ENCODE measurements at regions not wholly inside any gene's neighbourhood (a gene's known extent, or its start where the extent isn't known, plus 50 kb on each side); places are given as distances from the start of the nearest gene placed in this dataset.
"Not testable (repeated sequence)": the region's sequence is repeated elsewhere in the genome, so short reads cannot be mapped to it uniquely, and the experiment has no call there.

DNA sequence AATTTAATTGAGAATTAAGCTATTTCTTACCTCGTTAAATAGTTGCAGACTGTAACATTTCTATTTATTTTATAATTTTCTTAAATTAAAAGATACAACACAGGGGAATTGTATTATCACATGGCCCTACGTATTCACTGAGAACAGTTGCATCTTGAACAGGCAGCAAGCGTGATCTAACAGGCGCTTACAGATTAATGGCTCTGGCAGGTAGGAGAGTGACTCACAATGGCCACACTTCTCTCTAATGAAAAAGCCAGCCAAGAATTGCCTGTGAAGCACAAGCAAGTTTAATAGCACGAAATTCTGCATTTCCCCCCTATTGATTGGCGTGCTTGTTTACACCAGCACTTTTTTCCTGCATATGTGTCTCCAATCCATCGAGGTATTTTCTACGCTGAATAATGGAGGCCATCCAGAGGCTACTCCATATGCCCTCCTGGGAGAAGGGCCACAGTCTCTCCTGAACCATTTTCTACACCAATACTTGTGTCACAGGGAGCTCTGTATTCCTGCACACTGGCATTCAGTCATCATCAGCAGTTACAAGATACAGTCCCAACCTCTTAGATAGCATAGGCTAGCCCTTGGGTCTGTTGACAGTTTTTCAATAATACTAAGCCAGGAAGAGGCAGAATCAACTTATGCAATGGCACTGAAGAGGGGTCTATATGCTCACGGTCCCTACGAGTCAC lies 150.6 kb upstream of the PLD5 start:
- Histone ChIP-seq H3K9me3 (ENCODE audit: control insufficient read depth, low read depth, low read length) (no peaks in the 10 kb centered on the region), H3K9me1 (ENCODE audit: control insufficient read depth, extremely low read depth, insufficient read depth, low read length) (no peaks in the 10 kb centered on the region), H3K27me3 (ENCODE audit: control insufficient read depth, extremely low read depth, insufficient read depth, low read length) (no peaks in the 10 kb centered on the region), H2AFZ (ENCODE audit: control insufficient read depth, low read length) (no peak overlapping the region), H3K4me1 (ENCODE audit: control insufficient read depth, extremely low read depth, insufficient read depth, low read length) (no peaks in the 10 kb centered on the region), H3K79me2 (ENCODE audit: control insufficient read depth, insufficient read depth, low read length) (no peaks in the 10 kb centered on the region), H3K4me2 (ENCODE audit: control insufficient read depth, extremely low read depth, insufficient read depth, low read depth, low read length) (no peak overlapping the region), H3K9ac (ENCODE audit: control insufficient read depth, extremely low read depth, insufficient read depth, low read length) (no peak overlapping the region), H3K27ac (ENCODE audit: control insufficient read depth, insufficient read depth, low read length) (no peak overlapping the region), H3K4me3 (ENCODE audit: control insufficient read depth in 2 of 3, extremely low read depth in 1 of 3, insufficient read depth in 2 of 3, low read depth in 1 of 3, low read length in 3 of 3) (no peak overlapping the region), H4K20me1 (ENCODE audit: control insufficient read depth, extremely low read depth, insufficient read depth, low read length) (no peaks in the 10 kb centered on the region), H3K36me3 (ENCODE audit: control insufficient read depth in 2 of 2, extremely low read depth in 1 of 2, insufficient read depth in 2 of 2, low read length in 2 of 2) (no peaks in the 10 kb centered on the region)
- DNase-seq (ENCODE audit: low read depth, low spot score) (no peak), FAIRE-seq (no peak)
- TF ChIP-seq, protein P1, sequence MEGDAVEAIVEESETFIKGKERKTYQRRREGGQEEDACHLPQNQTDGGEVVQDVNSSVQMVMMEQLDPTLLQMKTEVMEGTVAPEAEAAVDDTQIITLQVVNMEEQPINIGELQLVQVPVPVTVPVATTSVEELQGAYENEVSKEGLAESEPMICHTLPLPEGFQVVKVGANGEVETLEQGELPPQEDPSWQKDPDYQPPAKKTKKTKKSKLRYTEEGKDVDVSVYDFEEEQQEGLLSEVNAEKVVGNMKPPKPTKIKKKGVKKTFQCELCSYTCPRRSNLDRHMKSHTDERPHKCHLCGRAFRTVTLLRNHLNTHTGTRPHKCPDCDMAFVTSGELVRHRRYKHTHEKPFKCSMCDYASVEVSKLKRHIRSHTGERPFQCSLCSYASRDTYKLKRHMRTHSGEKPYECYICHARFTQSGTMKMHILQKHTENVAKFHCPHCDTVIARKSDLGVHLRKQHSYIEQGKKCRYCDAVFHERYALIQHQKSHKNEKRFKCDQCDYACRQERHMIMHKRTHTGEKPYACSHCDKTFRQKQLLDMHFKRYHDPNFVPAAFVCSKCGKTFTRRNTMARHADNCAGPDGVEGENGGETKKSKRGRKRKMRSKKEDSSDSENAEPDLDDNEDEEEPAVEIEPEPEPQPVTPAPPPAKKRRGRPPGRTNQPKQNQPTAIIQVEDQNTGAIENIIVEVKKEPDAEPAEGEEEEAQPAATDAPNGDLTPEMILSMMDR (optimal IDR thresholded peaks at IDR 0.05 in 1 of 3, IDR thresholded peaks at IDR 0.05 in 1 of 3, conservative IDR thresholded peaks at IDR 0.05 in 1 of 3; ENCODE audit: extremely low read depth in 1 of 3, insufficient read depth in 2 of 3, low read length in 3 of 3): no peak
- TF ChIP-seq EZH2 (IDR thresholded peaks at IDR 0.05; ENCODE audit: low read length): no peak
- dilution Hi-C loops (cut with MboI; ENCODE audit: extremely low pct_ligation_motif_present, low sequenced_read_pairs): no loop called here

DNA sequence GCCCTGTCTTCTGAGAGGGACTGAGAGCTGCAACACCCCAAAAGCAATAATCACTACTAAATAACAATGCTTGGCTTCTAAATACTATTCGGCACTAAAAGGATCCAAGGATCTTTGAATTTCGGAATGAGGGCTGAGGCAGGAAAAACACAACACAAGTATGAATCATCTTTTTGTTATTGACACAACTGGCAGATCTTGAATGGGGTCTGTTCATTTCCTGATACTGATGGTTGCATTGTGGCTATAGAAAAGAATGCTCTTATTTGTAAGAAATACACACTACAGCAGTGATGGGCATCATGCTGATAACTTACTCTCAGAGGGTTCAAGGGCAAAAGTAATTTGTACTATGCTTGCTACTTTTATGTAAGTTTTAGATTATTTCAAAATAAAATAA lies 149.2 kb upstream of the PLD5 start:
- no peak for FAIRE-seq
- Histone ChIP-seq H3K4me2 (ENCODE audit: control insufficient read depth, extremely low read depth, insufficient read depth, low read depth, low read length) (no peak overlapping the region), H3K36me3 (ENCODE audit: control insufficient read depth in 2 of 2, extremely low read depth in 1 of 2, insufficient read depth in 2 of 2, low read length in 2 of 2) (no peaks in the 10 kb centered on the region), H3K4me3 (ENCODE audit: control insufficient read depth in 2 of 3, extremely low read depth in 1 of 3, insufficient read depth in 2 of 3, low read depth in 1 of 3, low read length in 3 of 3) (no peak overlapping the region), H3K9ac (ENCODE audit: control insufficient read depth, extremely low read depth, insufficient read depth, low read length) (no peak overlapping the region), H3K4me1 (ENCODE audit: control insufficient read depth, extremely low read depth, insufficient read depth, low read length) (no peaks in the 10 kb centered on the region), H3K9me3 (ENCODE audit: control insufficient read depth, low read depth, low read length) (no peaks in the 10 kb centered on the region), H2AFZ (ENCODE audit: control insufficient read depth, low read length) (no peak overlapping the region), H3K9me1 (ENCODE audit: control insufficient read depth, extremely low read depth, insufficient read depth, low read length) (no peaks in the 10 kb centered on the region), H3K27me3 (ENCODE audit: control insufficient read depth, extremely low read depth, insufficient read depth, low read length) (no peaks in the 10 kb centered on the region), H3K27ac (ENCODE audit: control insufficient read depth, insufficient read depth, low read length) (no peak overlapping the region), H4K20me1 (ENCODE audit: control insufficient read depth, extremely low read depth, insufficient read depth, low read length) (no peaks in the 10 kb centered on the region), H3K79me2 (ENCODE audit: control insufficient read depth, insufficient read depth, low read length) (no peaks in the 10 kb centered on the region)
- DNase-seq (ENCODE audit: low read depth, low spot score): no peak
- no peak for TF ChIP-seq EZH2 (IDR thresholded peaks at IDR 0.05; ENCODE audit: low read length)
- TF ChIP-seq, protein P1 (optimal IDR thresholded peaks at IDR 0.05 in 1 of 3, IDR thresholded peaks at IDR 0.05 in 1 of 3, conservative IDR thresholded peaks at IDR 0.05 in 1 of 3; ENCODE audit: extremely low read depth in 1 of 3, insufficient read depth in 2 of 3, low read length in 3 of 3): no peak
- dilution Hi-C loops (cut with MboI; ENCODE audit: extremely low pct_ligation_motif_present, low sequenced_read_pairs): no loop called here

DNA sequence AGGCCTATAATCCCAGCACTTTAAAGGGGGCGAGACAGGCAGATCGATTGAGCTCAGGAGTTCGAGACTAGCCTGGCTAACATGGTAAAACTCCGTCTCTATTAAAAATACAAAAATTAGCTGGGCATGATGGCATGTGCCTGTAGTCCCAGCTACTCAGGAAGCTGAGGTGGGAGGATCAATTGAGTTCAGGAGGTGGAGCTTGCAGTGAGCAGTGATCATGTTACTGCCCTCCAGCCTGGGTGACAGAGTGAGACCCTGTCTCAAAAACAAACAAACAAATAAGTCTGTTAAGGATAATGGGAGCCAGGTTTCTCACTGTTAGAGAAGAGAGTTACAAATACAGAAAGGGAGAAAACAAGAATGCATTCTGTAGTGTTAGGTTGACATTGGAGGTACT lies 148.7 kb upstream of the PLD5 start:
- H3K27ac ChIP-seq (ENCODE audit: control insufficient read depth, insufficient read depth, low read length); H3K9me1 ChIP-seq (ENCODE audit: control insufficient read depth, extremely low read depth, insufficient read depth, low read length); H3K4me3 ChIP-seq (ENCODE audit: control insufficient read depth in 2 of 3, extremely low read depth in 1 of 3, insufficient read depth in 2 of 3, low read depth in 1 of 3, low read length in 3 of 3); FAIRE-seq; H3K36me3 ChIP-seq (ENCODE audit: control insufficient read depth in 2 of 2, extremely low read depth in 1 of 2, insufficient read depth in 2 of 2, low read length in 2 of 2); dilution Hi-C loops (cut with MboI; ENCODE audit: extremely low pct_ligation_motif_present, low sequenced_read_pairs); H3K79me2 ChIP-seq (ENCODE audit: control insufficient read depth, insufficient read depth, low read length); H3K4me1 ChIP-seq (ENCODE audit: control insufficient read depth, extremely low read depth, insufficient read depth, low read length); H3K9ac ChIP-seq (ENCODE audit: control insufficient read depth, extremely low read depth, insufficient read depth, low read length); H3K9me3 ChIP-seq (ENCODE audit: control insufficient read depth, low read depth, low read length); H3K4me2 ChIP-seq (ENCODE audit: control insufficient read depth, extremely low read depth, insufficient read depth, low read depth, low read length); H2AFZ ChIP-seq (ENCODE audit: control insufficient read depth, low read length); H3K27me3 ChIP-seq (ENCODE audit: control insufficient read depth, extremely low read depth, insufficient read depth, low read length); H4K20me1 ChIP-seq (ENCODE audit: control insufficient read depth, extremely low read depth, insufficient read depth, low read length); DNase-seq (ENCODE audit: low read depth, low spot score): not testable (repeated sequence)

All from keratinocyte (primary cell).